ENCODE measurements at regions not wholly inside any gene's neighbourhood (a gene's known extent, or its start where the extent isn't known, plus 50 kb on each side); places are given as distances from the start of the nearest gene placed in this dataset.

- Mint-ChIP-seq H3K4me1 (ENCODE audit: unreplicated experiment) (no peaks in the 10 kb centered on the region), H3K4me3 (ENCODE audit: unreplicated experiment) (no peak overlapping the region), H3K36me3 (ENCODE audit: unreplicated experiment) (no peaks in the 10 kb centered on the region), H3K9me3 (ENCODE audit: unreplicated experiment) (no peaks in the 10 kb centered on the region), H3K27me3 (ENCODE audit: unreplicated experiment) (peaks cover 16% of the 10 kb centered on the region), H3K27ac (ENCODE audit: unreplicated experiment) (no peak overlapping the region)
- DNase-seq (ENCODE audit: extremely low spot score, unreplicated experiment) = no peak
- TF ChIP-seq, protein P1, sequence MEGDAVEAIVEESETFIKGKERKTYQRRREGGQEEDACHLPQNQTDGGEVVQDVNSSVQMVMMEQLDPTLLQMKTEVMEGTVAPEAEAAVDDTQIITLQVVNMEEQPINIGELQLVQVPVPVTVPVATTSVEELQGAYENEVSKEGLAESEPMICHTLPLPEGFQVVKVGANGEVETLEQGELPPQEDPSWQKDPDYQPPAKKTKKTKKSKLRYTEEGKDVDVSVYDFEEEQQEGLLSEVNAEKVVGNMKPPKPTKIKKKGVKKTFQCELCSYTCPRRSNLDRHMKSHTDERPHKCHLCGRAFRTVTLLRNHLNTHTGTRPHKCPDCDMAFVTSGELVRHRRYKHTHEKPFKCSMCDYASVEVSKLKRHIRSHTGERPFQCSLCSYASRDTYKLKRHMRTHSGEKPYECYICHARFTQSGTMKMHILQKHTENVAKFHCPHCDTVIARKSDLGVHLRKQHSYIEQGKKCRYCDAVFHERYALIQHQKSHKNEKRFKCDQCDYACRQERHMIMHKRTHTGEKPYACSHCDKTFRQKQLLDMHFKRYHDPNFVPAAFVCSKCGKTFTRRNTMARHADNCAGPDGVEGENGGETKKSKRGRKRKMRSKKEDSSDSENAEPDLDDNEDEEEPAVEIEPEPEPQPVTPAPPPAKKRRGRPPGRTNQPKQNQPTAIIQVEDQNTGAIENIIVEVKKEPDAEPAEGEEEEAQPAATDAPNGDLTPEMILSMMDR (IDR thresholded peaks at IDR 0.05) = no peak
These were observed 64.1 kb upstream of the EEPD1 start for GRCh38 chr7:36088966-36089365.

GRCh38 chr7:36090976-36091873 lies 61.8 kb upstream of the EEPD1 start:
- no peaks in the 10 kb centered on the region for H3K9me3 Mint-ChIP-seq (ENCODE audit: unreplicated experiment)
- no peak overlapping the region for H3K27ac Mint-ChIP-seq (ENCODE audit: unreplicated experiment)
- TF ChIP-seq, protein P1 (IDR thresholded peaks at IDR 0.05) = no peak
- H3K4me1 Mint-ChIP-seq (ENCODE audit: unreplicated experiment) = no peaks in the 10 kb centered on the region
- no peak for DNase-seq (ENCODE audit: extremely low spot score, unreplicated experiment)
- peaks cover 20% of the 10 kb centered on the region for H3K27me3 Mint-ChIP-seq (ENCODE audit: unreplicated experiment)
- no peaks in the 10 kb centered on the region for H3K36me3 Mint-ChIP-seq (ENCODE audit: unreplicated experiment)
- no peak overlapping the region for H3K4me3 Mint-ChIP-seq (ENCODE audit: unreplicated experiment)

- Mint-ChIP-seq H3K4me1 (ENCODE audit: unreplicated experiment) (no peaks in the 10 kb centered on the region), H3K36me3 (ENCODE audit: unreplicated experiment) (no peaks in the 10 kb centered on the region), H3K27me3 (ENCODE audit: unreplicated experiment) (peaks cover 15% of the 10 kb centered on the region), H3K9me3 (ENCODE audit: unreplicated experiment) (no peaks in the 10 kb centered on the region), H3K4me3 (ENCODE audit: unreplicated experiment) (no peak overlapping the region), H3K27ac (ENCODE audit: unreplicated experiment) (no peak overlapping the region)
- DNase-seq (ENCODE audit: extremely low spot score, unreplicated experiment) = no peak
- TF ChIP-seq, protein P1 (IDR thresholded peaks at IDR 0.05) = no peak
These were observed 61.2 kb upstream of the EEPD1 start for GRCh38 chr7:36091874-36092176.

GRCh38 chr7:36092221-36092771 lies 60.8 kb upstream of the EEPD1 start:
- TF ChIP-seq, protein P1 (IDR thresholded peaks at IDR 0.05) = no peak
- DNase-seq (ENCODE audit: extremely low spot score, unreplicated experiment) = no peak
- no peak overlapping the region for H3K4me3 Mint-ChIP-seq (ENCODE audit: unreplicated experiment)
- no peak overlapping the region for H3K27ac Mint-ChIP-seq (ENCODE audit: unreplicated experiment)
- peaks cover 15% of the 10 kb centered on the region for H3K27me3 Mint-ChIP-seq (ENCODE audit: unreplicated experiment)
- no peaks in the 10 kb centered on the region for H3K36me3 Mint-ChIP-seq (ENCODE audit: unreplicated experiment)
- no peaks in the 10 kb centered on the region for H3K9me3 Mint-ChIP-seq (ENCODE audit: unreplicated experiment)
- no peaks in the 10 kb centered on the region for H3K4me1 Mint-ChIP-seq (ENCODE audit: unreplicated experiment)

GRCh38 chr7:36096460-36097095 lies 56.5 kb upstream of the EEPD1 start:
- Mint-ChIP-seq H3K9me3 (ENCODE audit: unreplicated experiment) (no peaks in the 10 kb centered on the region), H3K4me3 (ENCODE audit: unreplicated experiment) (no peak overlapping the region), H3K27me3 (ENCODE audit: unreplicated experiment) (peaks cover 6% of the 10 kb centered on the region), H3K36me3 (ENCODE audit: unreplicated experiment) (no peaks in the 10 kb centered on the region), H3K27ac (ENCODE audit: unreplicated experiment) (no peak overlapping the region), H3K4me1 (ENCODE audit: unreplicated experiment) (peaks cover 18% of the 10 kb centered on the region)
- DNase-seq (ENCODE audit: extremely low spot score, unreplicated experiment) = no peak
- TF ChIP-seq, protein P1 (IDR thresholded peaks at IDR 0.05) = no peak
